GM19023 (cell line): ENCODE measurements at regions not wholly inside any gene's neighbourhood (a gene's known extent, or its start where the extent isn't known, plus 50 kb on each side); places are given as distances from the start of the nearest gene placed in this dataset.
"Not testable (repeated sequence)": the region's sequence is repeated elsewhere in the genome, so short reads cannot be mapped to it uniquely, and the experiment has no call there.

Experiments
- ATAC-seq: cut with Tn5 transposase; IDR thresholded peaks from one replicate; pipeline ENCODE4 v1.9.1; 2021; ENCODE audit warnings: mild to moderate bottlenecking, moderate library complexity; ENCODE audit not compliant: unreplicated experiment

- ATAC-seq = no peak
Observed at GRCh38 chr5:152118676-152119470, 194.2 kb upstream of the GLRA1 start.

DNA sequence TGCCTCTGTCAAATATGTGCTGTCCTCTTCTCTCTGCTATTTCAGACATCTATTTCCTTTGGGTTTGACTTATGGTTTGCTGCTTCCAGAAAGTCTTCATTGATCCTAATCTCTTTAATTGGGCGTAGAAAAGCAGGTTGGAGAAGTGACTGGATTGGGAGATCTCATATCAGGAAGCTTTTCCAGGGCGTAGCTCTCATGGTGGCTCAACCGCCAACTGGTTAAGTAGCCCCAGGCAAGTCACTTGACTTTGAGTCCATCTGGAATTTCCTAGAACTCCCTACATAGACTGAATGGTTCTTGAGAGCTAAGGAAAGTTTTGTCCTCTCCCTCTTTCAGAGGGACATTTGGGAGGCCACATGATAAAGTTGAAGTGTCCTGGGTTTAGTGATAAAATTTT is 192.3 kb upstream of the GLRA1 start:
- ATAC-seq = no peak

GRCh38 chr5:152113401-152113800 is 188.8 kb upstream of the GLRA1 start:
- no peak for ATAC-seq

- ATAC-seq = no peak
Observed at GRCh38 chr5:152107220-152107619, 182.6 kb upstream of the GLRA1 start.

DNA sequence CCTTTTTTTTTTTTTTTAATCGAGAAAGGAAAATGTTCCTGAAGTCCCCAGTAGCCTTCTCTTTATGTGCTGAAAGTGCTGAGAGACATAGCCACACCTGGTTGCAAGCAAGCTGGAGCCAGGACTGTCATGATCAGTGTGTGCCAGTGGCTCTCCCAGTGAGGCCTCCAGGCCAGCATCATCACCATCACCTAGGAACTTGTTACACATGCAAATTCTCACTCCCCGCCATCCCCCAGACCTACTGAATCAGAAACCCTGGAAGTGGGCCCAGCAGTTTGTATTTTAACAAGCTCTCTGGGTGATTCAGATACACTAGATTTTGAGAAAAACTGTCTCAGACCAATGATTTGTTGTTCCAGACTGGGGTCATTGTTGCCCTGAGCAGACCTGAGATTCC is 181.9 kb upstream of the GLRA1 start:
- ATAC-seq = no peak

DNA sequence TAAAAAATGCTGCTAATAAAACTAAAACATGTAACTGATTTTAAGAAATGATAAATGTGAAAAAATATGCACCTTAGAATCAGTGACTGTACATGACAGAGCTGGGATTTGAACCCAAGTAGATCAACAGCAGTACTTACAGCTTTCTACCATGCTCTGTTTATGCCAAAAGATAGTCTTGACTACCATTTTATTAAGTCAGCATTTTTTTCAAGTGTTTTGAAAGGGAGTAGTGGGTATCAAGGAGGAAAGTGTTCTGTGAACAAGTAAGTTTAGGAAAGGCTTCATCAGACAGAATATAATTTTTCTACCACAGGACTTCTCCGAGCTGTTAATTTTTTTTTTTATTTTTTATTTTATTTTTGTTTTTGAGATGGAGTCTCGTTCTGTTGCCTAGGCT is 180.4 kb upstream of the GLRA1 start:
- ATAC-seq = no peak

- no peak for ATAC-seq
Observed at GRCh38 chr5:152104211-152104610, 179.6 kb upstream of the GLRA1 start.

- ATAC-seq = not testable (repeated sequence)
Observed at GRCh38 chr5:152102908-152103307, 178.3 kb upstream of the GLRA1 start.

DNA sequence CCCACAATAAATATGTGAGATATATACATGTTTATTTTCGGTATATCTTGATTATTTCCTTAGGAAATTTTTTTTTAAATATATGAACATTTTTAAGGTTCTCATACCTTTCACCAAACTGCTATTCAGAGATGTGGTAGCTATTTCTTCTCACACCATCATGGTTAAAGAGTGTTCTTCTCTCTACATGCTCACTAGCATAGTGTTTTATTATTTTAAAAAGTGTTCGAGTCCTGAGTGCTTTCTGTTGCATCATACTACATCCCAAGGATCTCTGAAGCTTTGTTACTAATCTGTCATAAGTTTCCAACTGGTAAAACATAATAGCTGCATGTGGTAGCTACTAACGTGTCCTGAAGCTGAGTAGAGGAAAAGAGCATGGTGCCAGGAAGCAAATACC is 177.4 kb upstream of the GLRA1 start:
- no peak for ATAC-seq

GRCh38 chr5:152100462-152100861 is 175.8 kb upstream of the GLRA1 start:
- no peak for ATAC-seq

DNA sequence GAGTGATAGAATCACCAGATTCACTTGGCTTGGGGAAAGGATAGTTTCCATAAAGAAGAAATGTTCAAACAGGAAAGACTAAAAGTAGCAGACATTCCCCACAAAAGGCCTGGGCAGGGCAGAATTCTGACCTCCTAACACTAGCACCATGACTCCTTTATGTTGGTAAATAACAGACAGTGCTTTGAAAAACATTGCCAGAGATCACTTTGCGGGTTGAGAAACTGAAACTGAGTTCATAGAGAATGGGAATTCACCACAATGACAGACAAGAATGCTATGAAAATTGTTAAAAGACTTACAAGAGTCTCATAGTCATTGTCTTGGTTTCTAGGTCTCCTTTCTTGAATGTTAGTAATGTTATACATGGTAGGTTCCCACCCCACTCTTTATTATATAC is 172.5 kb upstream of the GLRA1 start:
- ATAC-seq = no peak

DNA sequence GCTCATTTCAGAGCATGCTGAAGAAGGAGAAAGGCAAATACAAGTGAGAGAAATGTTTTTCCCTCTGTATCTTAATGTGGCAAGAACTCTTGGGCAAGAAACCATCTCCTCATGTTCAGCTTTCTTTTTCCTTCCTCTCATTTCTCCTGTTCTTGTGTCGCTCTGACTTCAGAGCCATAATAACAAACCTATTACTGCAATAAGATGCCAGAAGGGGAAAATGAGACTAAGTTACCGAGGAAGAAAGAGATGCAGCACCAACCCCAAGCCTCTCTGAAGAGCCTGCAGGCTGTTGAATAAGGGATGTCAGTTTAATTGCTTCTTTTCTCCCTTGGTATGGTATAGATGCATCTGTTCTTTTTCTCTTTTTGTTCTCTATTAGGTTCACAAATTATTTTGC is 170.1 kb upstream of the GLRA1 start:
- no peak for ATAC-seq

DNA sequence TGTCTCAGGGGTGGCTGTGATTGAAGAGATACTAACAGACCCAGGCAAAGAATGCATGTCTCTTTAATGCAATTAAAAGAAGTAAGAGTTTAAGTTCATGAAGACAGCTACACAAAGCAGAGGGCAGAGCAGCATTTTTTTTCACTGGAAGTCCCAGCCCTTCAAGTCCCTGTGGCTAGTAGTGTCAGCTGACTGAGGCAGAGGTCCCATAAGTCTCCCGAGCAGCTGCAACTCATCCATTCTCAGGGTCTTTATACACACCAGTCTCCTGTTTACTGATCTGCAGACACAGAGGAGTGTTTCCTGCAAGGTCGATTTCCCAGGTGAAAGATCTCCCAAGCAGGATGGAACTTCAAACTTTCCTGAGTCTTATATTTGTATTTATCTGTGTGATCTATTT is 169.4 kb upstream of the GLRA1 start:
- ATAC-seq = no peak

DNA sequence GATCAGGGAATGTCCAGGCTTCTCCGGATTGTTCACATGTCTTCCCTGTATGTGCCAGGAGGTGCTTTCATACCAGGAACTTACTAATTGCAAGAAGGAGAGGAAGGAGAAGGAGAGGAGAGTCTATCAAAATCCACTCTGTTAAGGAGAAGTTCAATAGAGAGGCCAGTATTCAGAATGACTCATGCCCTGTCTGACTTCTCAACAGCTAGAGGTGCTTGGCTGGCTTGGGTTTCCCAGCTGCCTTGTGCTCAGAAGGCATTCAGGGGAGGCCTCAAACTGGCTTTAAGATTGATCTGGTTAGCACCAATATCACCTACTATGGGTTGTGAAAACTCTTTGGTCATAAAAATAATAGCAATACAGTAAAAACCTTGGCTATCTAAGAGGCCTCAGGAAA is 167.9 kb upstream of the GLRA1 start:
- no peak for ATAC-seq

DNA sequence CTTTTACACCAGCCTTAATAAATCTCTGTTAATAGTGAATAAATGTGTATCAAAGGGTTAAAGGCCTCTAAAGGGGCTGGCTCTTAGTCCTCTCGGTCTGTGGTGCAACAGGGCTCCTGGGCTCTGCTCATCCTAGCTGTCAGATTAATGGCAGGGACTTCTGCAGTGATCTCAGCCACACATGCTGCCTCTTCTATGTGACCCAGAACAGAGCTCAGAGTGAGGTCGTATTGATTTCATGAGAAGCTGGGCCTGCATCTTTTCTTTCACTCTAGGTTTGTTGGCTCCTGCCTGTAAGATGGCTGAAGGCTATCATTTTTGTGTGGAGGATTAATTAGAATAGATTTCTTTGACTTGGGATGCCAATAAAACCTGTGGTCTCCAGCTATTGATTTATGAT is 165.0 kb upstream of the GLRA1 start:
- no peak for ATAC-seq

DNA sequence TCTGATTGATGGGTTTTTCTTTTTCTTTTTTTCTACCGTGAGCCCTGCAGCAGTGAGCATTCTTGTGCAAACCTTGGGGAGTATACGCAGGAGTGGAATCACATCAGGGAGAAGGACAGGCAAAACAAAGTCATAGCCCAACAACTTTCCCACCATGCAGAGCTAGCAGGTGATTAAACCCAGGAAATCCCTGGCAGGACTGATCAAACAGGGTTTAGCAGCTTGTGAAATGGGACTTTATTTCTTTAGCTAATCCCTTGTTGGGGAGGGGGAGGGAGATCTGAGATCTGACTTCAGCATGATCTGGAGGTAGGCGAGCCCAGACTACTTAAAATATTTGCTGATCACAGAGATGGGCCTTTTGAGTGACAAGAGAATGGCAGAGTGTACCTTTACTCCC is 162.0 kb upstream of the GLRA1 start:
- no peak for ATAC-seq

DNA sequence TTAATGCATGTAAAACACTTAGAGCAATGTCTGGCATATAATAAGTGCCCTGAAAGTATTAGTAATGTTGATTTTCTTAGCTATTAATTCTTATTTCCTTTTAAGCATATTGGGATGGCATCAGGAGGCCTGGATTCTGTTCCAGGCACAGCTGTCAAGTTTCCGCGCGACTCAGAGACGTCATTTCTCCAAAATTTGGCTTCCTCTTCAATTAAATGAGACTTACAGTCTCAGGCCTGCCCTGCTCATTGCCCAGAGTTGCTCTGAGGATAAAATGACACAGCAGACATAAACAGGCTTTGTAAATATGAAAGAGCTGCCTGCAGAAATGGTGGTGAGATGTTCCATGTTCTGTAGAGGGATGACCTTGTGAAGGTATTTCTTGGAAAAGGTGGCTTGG is 159.8 kb upstream of the GLRA1 start:
- no peak for ATAC-seq

DNA sequence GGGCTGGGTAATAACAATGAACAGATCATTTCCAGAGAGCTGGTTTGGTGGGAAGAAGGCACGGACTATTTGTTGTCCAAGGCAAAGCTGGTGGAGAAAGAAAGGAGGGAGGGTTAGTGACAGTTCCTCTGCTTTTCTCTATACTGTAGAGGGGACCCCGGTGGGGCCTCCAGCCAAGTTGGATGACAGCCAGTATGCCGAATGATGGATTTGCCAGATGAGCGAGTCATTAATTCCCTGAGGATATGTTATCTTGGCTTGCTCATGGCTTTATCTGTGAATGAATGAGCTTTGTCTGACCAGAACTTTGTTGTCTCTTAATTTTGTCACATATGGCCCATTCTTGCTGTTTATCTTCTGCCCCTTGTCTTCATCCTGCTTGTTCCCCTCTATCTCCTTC is 158.6 kb upstream of the GLRA1 start:
- no peak for ATAC-seq

GRCh38 chr5:152072091-152072490 is 147.4 kb upstream of the GLRA1 start:
- no peak for ATAC-seq

DNA sequence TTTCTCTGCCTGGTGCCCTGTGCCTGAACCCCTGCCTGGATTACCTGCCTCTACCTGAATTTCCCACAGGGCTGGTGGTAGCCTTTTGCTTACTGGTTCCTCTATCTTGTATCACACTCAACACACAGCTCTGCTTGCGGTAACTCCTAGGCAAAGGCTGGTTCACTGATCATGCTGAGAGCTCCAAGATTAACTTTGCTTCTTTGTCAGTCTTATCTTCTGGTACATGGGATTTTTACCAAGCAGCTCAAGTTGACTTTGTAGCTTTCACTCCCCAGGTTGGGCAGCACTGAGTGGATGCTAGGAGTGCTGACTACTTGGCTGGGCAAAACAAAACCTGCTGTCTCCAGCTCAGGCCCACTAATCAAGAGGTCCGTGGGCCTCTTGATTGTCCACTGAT is 145.9 kb upstream of the GLRA1 start:
- ATAC-seq = no peak

- ATAC-seq = no peak
Observed at GRCh38 chr5:152066784-152067183, 142.1 kb upstream of the GLRA1 start.

- ATAC-seq = no peak
Observed at GRCh38 chr5:152063004-152063403, 138.4 kb upstream of the GLRA1 start.

- no peak for ATAC-seq
Observed at GRCh38 chr5:152061095-152061494, 136.4 kb upstream of the GLRA1 start.
